HEK293T (cell line): ENCODE measurements at regions not wholly inside any gene's neighbourhood (a gene's known extent, or its start where the extent isn't known, plus 50 kb on each side); places are given as distances from the start of the nearest gene placed in this dataset.

ENCODE experiments used
- CTCF ChIA-PET: fragments of 350-600 bp; formaldehyde crosslinking; extraction: SDS; loops from one replicate; lab custom pipeline; 2021; ENCODE audit warnings: antibody characterized with exemption, inconsistent platforms; lab: Yijun Ruan, JAX
- POLR2A ChIA-PET: fragments of 350-600 bp; formaldehyde crosslinking; extraction: SDS; loops from one replicate; lab custom pipeline; 2020; ENCODE audit warnings: antibody characterized with exemption, inconsistent platforms; lab: Yijun Ruan, JAX
- DNase-seq: peaks from one replicate; pipeline ENCODE4 v3.0.0; 2012; ENCODE audit warnings: mixed read lengths; ENCODE audit errors: extremely low spot score
- ARNT ChIP-seq: fragments of 450-650 bp; IDR thresholded peaks from 2 replicates; pipeline ENCODE4 v1.6.1; 2017; ENCODE audit warnings: mild to moderate bottlenecking
- BHLHE40 ChIP-seq: fragments of 450-650 bp; IDR thresholded peaks from 2 replicates; pipeline ENCODE4 v1.6.1; 2016; ENCODE audit warnings: mild to moderate bottlenecking, moderate library complexity, borderline replicate concordance
- CTBP1 ChIP-seq: fragments of 450-650 bp; IDR thresholded peaks from 2 replicates; pipeline ENCODE4 v1.6.1; 2016; ENCODE audit warnings: borderline replicate concordance
- ELF4 ChIP-seq: fragments of 450-650 bp; IDR thresholded peaks from 2 replicates; pipeline ENCODE4 v1.6.1; 2017; ENCODE audit warnings: antibody characterized with exemption
- FOXA1 ChIP-seq: fragments of 450-650 bp; IDR thresholded peaks from 2 replicates; pipeline ENCODE4 v1.6.1; 2016; ENCODE audit warnings: mild to moderate bottlenecking
- FOXK2 ChIP-seq: fragments of 450-650 bp; IDR thresholded peaks from 2 replicates; pipeline ENCODE4 v1.6.1; 2016; ENCODE audit warnings: mild to moderate bottlenecking
- FOXM1 ChIP-seq: fragments of 450-650 bp; IDR thresholded peaks from 2 replicates; pipeline ENCODE4 v1.6.1; 2017; ENCODE audit warnings: mild to moderate bottlenecking, borderline replicate concordance
- HDGF ChIP-seq: fragments of 450-650 bp; IDR thresholded peaks from 2 replicates; pipeline ENCODE4 v1.6.1; 2017; ENCODE audit warnings: antibody characterized with exemption, borderline replicate concordance
- L3MBTL2 ChIP-seq: fragments of 450-650 bp; conservative IDR thresholded peaks from 2 replicates; pipeline ENCODE4 v1.6.1; 2016; ENCODE audit warnings: mild to moderate bottlenecking
- LEF1 ChIP-seq: fragments of 450-650 bp; IDR thresholded peaks from 2 replicates; pipeline ENCODE4 v1.6.1; 2017; ENCODE audit warnings: mild to moderate bottlenecking, borderline replicate concordance
- NFRKB ChIP-seq: fragments of 450-650 bp; IDR thresholded peaks from 2 replicates; pipeline ENCODE4 v1.6.1; 2016; ENCODE audit warnings: mild to moderate bottlenecking, moderate library complexity
- SP1 ChIP-seq: fragments of 450-650 bp; IDR thresholded peaks from 2 replicates; pipeline ENCODE4 v1.6.1; 2017
- SUZ12 ChIP-seq: fragments of 450-650 bp; IDR thresholded peaks from 2 replicates; pipeline ENCODE4 v1.6.1; 2016; ENCODE audit warnings: mild to moderate bottlenecking
- TARDBP ChIP-seq: fragments of 450-650 bp; IDR thresholded peaks from 2 replicates; pipeline ENCODE4 v1.6.1; 2016
- ZNF384 ChIP-seq: fragments of 450-650 bp; IDR thresholded peaks from 2 replicates; pipeline ENCODE4 v1.6.1; 2016
- TF ChIP-seq, protein P1 (sequence below): fragments of 450-650 bp; IDR thresholded peaks from 2 replicates; pipeline ENCODE4 v1.6.1; 2016

DNA sequence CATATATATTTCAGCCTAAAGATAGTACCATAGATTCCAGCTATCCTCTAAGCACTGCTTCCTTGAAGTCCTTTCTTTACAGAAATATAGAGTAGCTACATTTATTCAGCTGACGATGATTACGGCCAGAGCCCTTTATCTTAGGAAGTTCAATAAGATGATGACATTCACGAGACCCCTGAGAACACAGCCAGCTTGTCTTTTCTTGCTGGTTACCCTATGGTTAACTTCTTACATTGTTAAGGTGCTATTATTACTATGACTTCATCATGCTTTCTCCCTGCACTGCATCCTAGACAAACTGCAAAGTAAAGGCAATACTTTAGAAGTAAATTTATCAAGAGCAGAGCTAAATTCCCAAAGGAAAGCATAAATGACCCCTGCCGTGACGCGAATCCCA is 214.4 kb upstream of the LRFN5 start:
- TF ChIP-seq SUZ12 (no peak), NFRKB (no peak), ARNT (no peak)
- POLR2A ChIA-PET = no interaction called here
- DNase-seq = no peak
- CTCF ChIA-PET = no interaction called here

DNA sequence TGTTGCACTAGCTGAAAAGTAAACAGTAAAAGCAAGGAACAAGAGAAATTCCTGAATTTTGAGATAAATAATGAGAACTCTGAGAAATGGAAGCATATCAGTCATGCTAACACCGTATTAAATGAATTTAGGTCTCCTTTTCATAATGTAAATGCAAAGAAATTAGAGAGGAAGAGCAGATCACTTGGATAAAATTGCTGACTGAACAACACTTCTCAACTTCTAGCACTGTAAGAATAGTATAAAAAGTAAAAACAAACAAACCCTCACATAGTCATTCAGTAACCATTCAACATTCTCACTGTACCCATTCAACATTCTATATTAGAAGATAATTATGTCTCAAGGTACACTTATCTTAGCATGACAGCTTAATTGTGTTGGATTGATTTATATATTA is 217.3 kb upstream of the LRFN5 start:
- no peak for DNase-seq
- CTCF ChIA-PET = no interaction called here

DNA sequence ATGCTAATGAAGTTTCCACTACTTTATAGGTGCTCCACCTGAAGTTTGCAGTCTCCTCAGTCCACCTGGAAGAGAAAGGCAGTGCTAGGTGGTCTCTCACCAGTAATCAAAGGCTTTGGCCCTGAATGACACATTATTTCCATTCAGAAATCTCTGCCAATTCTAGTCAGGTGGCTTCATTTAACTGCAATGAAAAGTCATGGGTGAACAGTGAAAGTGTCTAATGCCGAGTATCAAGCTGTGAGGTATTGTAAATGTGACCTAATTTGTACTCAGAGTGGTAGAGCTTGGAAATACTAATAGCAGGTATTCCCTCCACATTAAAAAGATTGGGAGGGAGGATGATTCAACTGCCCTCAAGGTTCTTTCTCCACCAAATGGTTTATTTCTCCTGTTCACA is 220.9 kb upstream of the LRFN5 start:
- no peak for TF ChIP-seq HDGF
- no peak for TF ChIP-seq BHLHE40
- no peak for TF ChIP-seq SP1
- TF ChIP-seq ZNF384 = no peak
- TF ChIP-seq, protein P1, sequence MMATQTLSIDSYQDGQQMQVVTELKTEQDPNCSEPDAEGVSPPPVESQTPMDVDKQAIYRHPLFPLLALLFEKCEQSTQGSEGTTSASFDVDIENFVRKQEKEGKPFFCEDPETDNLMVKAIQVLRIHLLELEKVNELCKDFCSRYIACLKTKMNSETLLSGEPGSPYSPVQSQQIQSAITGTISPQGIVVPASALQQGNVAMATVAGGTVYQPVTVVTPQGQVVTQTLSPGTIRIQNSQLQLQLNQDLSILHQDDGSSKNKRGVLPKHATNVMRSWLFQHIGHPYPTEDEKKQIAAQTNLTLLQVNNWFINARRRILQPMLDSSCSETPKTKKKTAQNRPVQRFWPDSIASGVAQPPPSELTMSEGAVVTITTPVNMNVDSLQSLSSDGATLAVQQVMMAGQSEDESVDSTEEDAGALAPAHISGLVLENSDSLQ = no peak
- no peak for TF ChIP-seq FOXM1
- no peak for TF ChIP-seq ELF4
- TF ChIP-seq L3MBTL2 = no peak
- TF ChIP-seq FOXA1 = no peak
- no peak for TF ChIP-seq SUZ12
- no peak for TF ChIP-seq LEF1
- no peak for TF ChIP-seq ARNT
- no peak for TF ChIP-seq TARDBP
- TF ChIP-seq CTBP1 = no peak
- no peak for TF ChIP-seq NFRKB
- no peak for TF ChIP-seq FOXK2
- ChIA-PET POLR2A (no interaction called here), CTCF (no interaction called here)
- no peak for DNase-seq

More for the DNA sequence above, 217.3 kb upstream of the LRFN5 start:
- POLR2A ChIA-PET = no interaction called here
- no peak for TF ChIP-seq ELF4
- TF ChIP-seq HDGF = no peak
- TF ChIP-seq BHLHE40 = no peak
- no peak for TF ChIP-seq ARNT
- TF ChIP-seq FOXA1 = no peak
- no peak for TF ChIP-seq SUZ12
- no peak for TF ChIP-seq FOXK2
- no peak for TF ChIP-seq FOXM1
- TF ChIP-seq CTBP1 = no peak
- TF ChIP-seq NFRKB = no peak
- TF ChIP-seq TARDBP = no peak
- no peak for TF ChIP-seq L3MBTL2
- TF ChIP-seq, protein P1 = no peak
- TF ChIP-seq SP1 = no peak
- no peak for TF ChIP-seq ZNF384
- no peak for TF ChIP-seq LEF1

DNA sequence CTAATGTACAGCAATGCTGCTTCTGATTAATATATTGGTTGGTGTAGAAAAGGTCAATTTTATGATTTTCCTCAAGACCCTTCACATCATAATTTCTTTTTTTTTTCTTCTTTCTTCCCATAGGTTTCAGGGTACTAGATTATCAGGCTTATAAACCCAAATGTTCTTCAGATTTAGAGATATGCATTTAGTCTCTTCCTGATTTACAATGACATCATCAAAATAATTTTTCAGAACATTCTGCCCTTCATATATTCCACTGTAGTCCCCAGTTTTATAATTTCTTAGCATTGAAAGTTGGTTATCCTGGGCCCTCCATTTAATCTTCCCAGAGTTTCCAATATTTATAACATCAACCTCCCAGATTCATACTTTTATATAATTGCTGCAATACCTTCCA is 226.7 kb upstream of the LRFN5 start:
- ChIA-PET POLR2A (no interaction called here), CTCF (no interaction called here)
- TF ChIP-seq BHLHE40 = no peak
- no peak for TF ChIP-seq L3MBTL2
- TF ChIP-seq NFRKB = no peak
- TF ChIP-seq ZNF384 = no peak
- no peak for TF ChIP-seq HDGF
- TF ChIP-seq SUZ12 = no peak
- TF ChIP-seq FOXK2 = no peak
- TF ChIP-seq ARNT = no peak
- no peak for TF ChIP-seq FOXM1
- no peak for TF ChIP-seq FOXA1
- no peak for TF ChIP-seq ELF4
- no peak for TF ChIP-seq LEF1
- no peak for TF ChIP-seq TARDBP
- TF ChIP-seq SP1 = no peak
- TF ChIP-seq CTBP1 = no peak
- no peak for DNase-seq

DNA sequence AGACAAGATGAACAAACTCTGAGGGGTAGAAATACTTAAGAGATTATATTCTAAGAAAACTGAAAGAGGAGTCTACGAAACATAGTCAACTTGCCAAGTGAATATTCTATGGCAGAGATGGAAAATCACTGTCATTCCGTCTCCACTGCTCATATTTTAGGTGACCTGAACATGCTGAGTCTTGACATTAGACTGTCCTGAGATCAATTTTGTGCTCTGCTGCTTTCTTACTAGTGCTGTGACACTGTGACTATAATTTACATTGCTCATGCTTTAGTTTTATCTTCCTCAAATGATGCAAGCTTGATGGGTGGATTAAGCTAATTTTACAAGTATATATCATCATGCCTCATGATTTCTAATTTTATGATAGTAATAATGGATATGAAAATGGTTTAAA is 228.2 kb upstream of the LRFN5 start:
- no peak for DNase-seq
- TF ChIP-seq HDGF (no peak), ARNT (no peak), FOXA1 (no peak), TARDBP (no peak), L3MBTL2 (no peak), CTBP1 (no peak), FOXM1 (no peak), SUZ12 (no peak), FOXK2 (no peak), LEF1 (no peak)
- TF ChIP-seq, protein P1 = no peak
- ChIA-PET CTCF (no interaction called here), POLR2A (no interaction called here)

DNA sequence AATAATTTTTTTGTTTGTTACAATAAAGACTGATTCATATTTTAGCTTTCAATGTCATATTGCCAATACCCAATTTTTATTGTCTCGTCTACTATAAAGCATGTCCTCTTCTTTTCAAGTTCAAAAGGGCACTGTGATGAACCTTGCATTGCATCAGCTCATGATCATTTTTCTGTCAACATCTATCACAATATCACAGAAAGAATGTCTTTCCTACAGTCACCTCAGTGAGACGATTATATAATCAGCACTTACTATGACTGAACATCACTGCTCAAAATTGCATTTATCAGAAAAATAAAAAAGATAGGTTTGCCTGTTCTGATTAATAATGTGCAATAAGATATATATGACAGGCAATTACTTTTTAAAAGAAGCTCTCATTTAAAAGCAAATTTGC is 228.7 kb upstream of the LRFN5 start:
- no peak for DNase-seq
- no peak for TF ChIP-seq SUZ12
- no peak for TF ChIP-seq ARNT
- TF ChIP-seq, protein P1 = no peak
- TF ChIP-seq L3MBTL2 = no peak
- TF ChIP-seq BHLHE40 = no peak
- TF ChIP-seq NFRKB = no peak
- TF ChIP-seq FOXM1 = no peak
- TF ChIP-seq ZNF384 = no peak
- TF ChIP-seq SP1 = no peak
- no peak for TF ChIP-seq LEF1
- TF ChIP-seq CTBP1 = no peak
- TF ChIP-seq FOXA1 = no peak
- TF ChIP-seq ELF4 = no peak
- TF ChIP-seq FOXK2 = no peak
- no peak for TF ChIP-seq HDGF
- no peak for TF ChIP-seq TARDBP
- ChIA-PET CTCF (no interaction called here), POLR2A (no interaction called here)
